ENCODE measurements at regions not wholly inside any gene's neighbourhood (a gene's known extent, or its start where the extent isn't known, plus 50 kb on each side); places are given as distances from the start of the nearest gene placed in this dataset.

GRCh38 chr9:79220251-79220650 is 351.5 kb upstream of the TLE4 start:
- no peaks in the 10 kb centered on the region for H3K27me3 ChIP-seq (ENCODE audit: control insufficient read depth, insufficient read depth, low read length)
- no peak overlapping the region for H3K27ac ChIP-seq
- no peak overlapping the region for H3K4me2 ChIP-seq (ENCODE audit: low read length)
- no peaks in the 10 kb centered on the region for H3K4me1 ChIP-seq
- TF ChIP-seq CTCF (IDR thresholded peaks at IDR 0.05): no peak
- H3K9ac ChIP-seq: no peak overlapping the region
- no peak overlapping the region for H2AFZ ChIP-seq
- no peak overlapping the region for H3K4me3 ChIP-seq (ENCODE audit: low read depth, low read length)
- no peaks in the 10 kb centered on the region for H3K36me3 ChIP-seq (ENCODE audit: control insufficient read depth, insufficient read depth, low read length)
- no peaks in the 10 kb centered on the region for H3K9me3 ChIP-seq (ENCODE audit: control insufficient read depth, low read length)
- H3K79me2 ChIP-seq: no peaks in the 10 kb centered on the region

GRCh38 chr9:79220666-79221065 is 351.1 kb upstream of the TLE4 start:
- Histone ChIP-seq H3K9ac (no peak overlapping the region), H3K4me1 (no peaks in the 10 kb centered on the region), H2AFZ (no peak overlapping the region), H3K79me2 (no peaks in the 10 kb centered on the region), H3K4me3 (ENCODE audit: low read depth, low read length) (no peak overlapping the region), H3K36me3 (ENCODE audit: control insufficient read depth, insufficient read depth, low read length) (no peaks in the 10 kb centered on the region), H3K27me3 (ENCODE audit: control insufficient read depth, insufficient read depth, low read length) (no peaks in the 10 kb centered on the region), H3K4me2 (ENCODE audit: low read length) (no peak overlapping the region), H3K9me3 (ENCODE audit: control insufficient read depth, low read length) (no peaks in the 10 kb centered on the region), H3K27ac (no peak overlapping the region)
- no peak for TF ChIP-seq CTCF (IDR thresholded peaks at IDR 0.05)

GRCh38 chr9:79221084-79221483 is 350.7 kb upstream of the TLE4 start:
- no peak for TF ChIP-seq CTCF (IDR thresholded peaks at IDR 0.05)

GRCh38 chr9:79222483-79222882 is 349.3 kb upstream of the TLE4 start:
- Histone ChIP-seq H3K36me3 (ENCODE audit: control insufficient read depth, insufficient read depth, low read length) (no peaks in the 10 kb centered on the region), H3K27ac (no peak overlapping the region), H3K27me3 (ENCODE audit: control insufficient read depth, insufficient read depth, low read length) (no peaks in the 10 kb centered on the region), H2AFZ (no peak overlapping the region), H3K9me3 (ENCODE audit: control insufficient read depth, low read length) (no peaks in the 10 kb centered on the region), H3K9ac (no peak overlapping the region), H3K4me1 (no peaks in the 10 kb centered on the region), H3K4me2 (ENCODE audit: low read length) (no peak overlapping the region), H3K79me2 (no peaks in the 10 kb centered on the region), H3K4me3 (ENCODE audit: low read depth, low read length) (no peak overlapping the region)
- TF ChIP-seq CTCF (IDR thresholded peaks at IDR 0.05): no peak

More at GRCh38 chr9:79221084-79221483, 350.7 kb upstream of the TLE4 start:
- H3K79me2 ChIP-seq: no peaks in the 10 kb centered on the region
- H3K27me3 ChIP-seq (ENCODE audit: control insufficient read depth, insufficient read depth, low read length): no peaks in the 10 kb centered on the region
- H3K4me1 ChIP-seq: no peaks in the 10 kb centered on the region
- H3K4me3 ChIP-seq (ENCODE audit: low read depth, low read length): no peak overlapping the region
- no peaks in the 10 kb centered on the region for H3K9me3 ChIP-seq (ENCODE audit: control insufficient read depth, low read length)
- no peak overlapping the region for H3K9ac ChIP-seq
- no peak overlapping the region for H2AFZ ChIP-seq
- H3K36me3 ChIP-seq (ENCODE audit: control insufficient read depth, insufficient read depth, low read length): no peaks in the 10 kb centered on the region
- no peak overlapping the region for H3K4me2 ChIP-seq (ENCODE audit: low read length)
- H3K27ac ChIP-seq: no peak overlapping the region

- Histone ChIP-seq H3K9ac (no peak overlapping the region), H3K36me3 (ENCODE audit: control insufficient read depth, insufficient read depth, low read length) (no peaks in the 10 kb centered on the region), H3K4me1 (no peaks in the 10 kb centered on the region), H3K27me3 (ENCODE audit: control insufficient read depth, insufficient read depth, low read length) (no peaks in the 10 kb centered on the region), H2AFZ (no peak overlapping the region), H3K4me2 (ENCODE audit: low read length) (no peak overlapping the region), H3K9me3 (ENCODE audit: control insufficient read depth, low read length) (no peaks in the 10 kb centered on the region), H3K4me3 (ENCODE audit: low read depth, low read length) (no peak overlapping the region), H3K27ac (no peak overlapping the region), H3K79me2 (no peaks in the 10 kb centered on the region)
- no peak for TF ChIP-seq CTCF (IDR thresholded peaks at IDR 0.05)
Measured at GRCh38 chr9:79224672-79225433, 346.9 kb upstream of the TLE4 start.
